GM18861 (cell line): ENCODE measurements at regions not wholly inside any gene's neighbourhood (a gene's known extent, or its start where the extent isn't known, plus 50 kb on each side); places are given as distances from the start of the nearest gene placed in this dataset.

ENCODE experiments used
- ATAC-seq: cut with Tn5 transposase; IDR thresholded peaks from one replicate; pipeline ENCODE4 v1.9.1; 2021; ENCODE audit not compliant: unreplicated experiment

- ATAC-seq, result no peak
Observed at GRCh38 chr5:130277522-130277921, 373.3 kb downstream of the CHSY3 start.

DNA sequence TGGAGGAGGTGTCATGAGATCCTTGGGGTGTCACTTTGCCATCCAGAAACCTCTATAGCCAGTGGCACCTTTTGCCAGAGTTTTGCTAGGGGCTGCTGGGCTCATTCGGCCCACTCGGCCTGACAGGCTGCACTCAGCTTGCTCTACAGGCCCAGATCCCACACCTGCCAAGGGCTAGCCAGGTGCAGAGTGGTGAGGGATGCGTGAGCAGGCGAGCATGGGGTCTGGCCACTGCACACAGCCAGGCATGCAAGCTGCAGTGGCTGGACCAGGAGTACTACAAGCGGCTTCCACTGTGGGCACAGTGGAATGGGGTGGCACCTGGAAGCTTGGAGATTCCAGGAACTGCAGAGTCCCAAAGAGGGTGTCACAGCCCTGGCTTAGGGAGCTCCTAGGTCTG lies 372.7 kb downstream of the CHSY3 start:
- no peak for ATAC-seq

GRCh38 chr5:130272837-130273236 lies 368.6 kb downstream of the CHSY3 start:
- no peak for ATAC-seq

DNA sequence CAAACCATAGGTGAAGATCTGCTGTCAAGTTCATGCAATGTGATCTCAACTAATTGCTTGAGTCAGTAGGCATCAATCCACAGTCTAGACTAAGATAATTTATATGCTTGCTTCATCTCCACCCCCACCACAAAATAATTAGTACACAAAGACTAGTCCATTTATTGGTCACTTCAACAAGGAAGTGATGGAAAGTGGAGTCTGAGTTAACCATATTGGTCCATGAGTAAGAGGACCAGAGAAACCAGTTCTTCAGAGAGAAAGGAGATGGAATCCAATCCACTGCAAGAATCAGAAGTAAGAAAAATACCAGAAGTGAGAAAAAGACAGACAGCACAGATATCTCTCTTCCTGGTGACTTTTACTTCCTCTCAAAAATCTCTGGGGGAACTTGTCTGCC lies 366.5 kb downstream of the CHSY3 start:
- ATAC-seq, result no peak

DNA sequence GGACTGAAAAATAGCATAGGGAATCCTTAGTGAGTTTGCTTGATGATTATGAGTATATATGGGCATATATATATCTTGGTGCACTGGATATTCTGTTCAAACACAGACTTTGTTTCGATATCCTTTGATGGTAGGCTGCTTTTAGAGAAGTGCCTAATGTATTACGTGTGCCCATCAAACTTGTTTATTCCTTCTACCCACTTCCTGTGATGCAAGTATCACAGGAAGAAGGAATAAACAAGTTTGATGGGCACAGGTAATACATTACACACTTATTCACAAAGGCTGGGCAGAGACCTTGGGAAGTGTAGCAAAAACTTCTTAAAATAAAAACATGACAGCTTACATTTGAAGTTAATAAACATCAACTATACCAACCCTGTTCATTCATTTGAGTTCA lies 364.2 kb downstream of the CHSY3 start:
- ATAC-seq, result no peak

GRCh38 chr5:130267926-130268325 lies 363.7 kb downstream of the CHSY3 start:
- no peak for ATAC-seq

DNA sequence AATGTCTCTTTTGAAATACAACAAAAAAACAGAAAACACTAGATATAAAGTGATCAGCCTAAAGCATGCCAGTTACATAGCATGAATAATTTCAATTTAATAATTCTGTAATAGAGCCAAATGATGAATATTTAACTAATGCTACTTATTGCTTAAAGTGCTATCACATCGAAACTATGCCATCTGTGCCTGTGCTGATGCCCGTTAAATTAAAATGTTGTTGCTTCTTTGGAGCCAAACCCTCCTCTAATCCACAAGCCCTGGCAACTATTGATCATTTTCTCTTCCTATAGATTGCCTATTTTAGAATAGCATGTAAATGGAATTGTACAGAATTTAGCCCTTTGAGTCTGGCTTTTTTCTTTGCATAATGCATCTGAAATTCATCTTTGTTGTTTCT lies 356.2 kb downstream of the CHSY3 start:
- no peak for ATAC-seq

DNA sequence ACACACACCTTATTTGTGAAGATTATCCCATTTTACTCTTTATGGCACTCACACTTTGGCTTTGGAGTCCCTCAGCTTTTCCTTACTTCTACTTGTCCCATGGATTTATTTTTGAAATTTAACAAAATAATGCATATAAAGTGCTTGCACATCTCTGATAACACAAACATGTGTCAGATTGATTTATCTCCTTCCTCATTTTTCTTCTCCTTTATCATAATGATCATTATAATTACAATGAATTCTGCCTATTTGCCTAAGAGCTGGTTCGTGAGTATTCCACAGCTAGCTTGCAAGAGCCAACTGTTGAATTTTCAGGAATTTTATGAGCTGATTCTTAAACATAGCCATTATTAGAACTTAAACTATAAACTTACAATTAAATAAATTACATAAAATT lies 347.7 kb downstream of the CHSY3 start:
- no peak for ATAC-seq

- no peak for ATAC-seq
Observed at GRCh38 chr5:130243641-130244040, 339.4 kb downstream of the CHSY3 start.

GRCh38 chr5:130237721-130238120 lies 333.5 kb downstream of the CHSY3 start:
- no peak for ATAC-seq
